ENCODE measurements at regions not wholly inside any gene's neighbourhood (a gene's known extent, or its start where the extent isn't known, plus 50 kb on each side); places are given as distances from the start of the nearest gene placed in this dataset.
"Not testable (repeated sequence)": the region's sequence is repeated elsewhere in the genome, so short reads cannot be mapped to it uniquely, and the experiment has no call there.

GRCh38 chr13:84591444-84591843, 709.2 kb upstream of the SLITRK1 start:
- TF ChIP-seq CTCF (IDR thresholded peaks at IDR 0.05; ENCODE audit: control extremely low read depth, extremely low read depth, low read depth, missing control alignments) = no peak
- DNase-seq (ENCODE audit: extremely low spot score) = no peak
- CTCF ChIA-PET = no interaction called here
- POLR2A ChIA-PET = no interaction called here

- ChIA-PET POLR2A (no interaction called here), CTCF (no interaction called here)
- no peak for DNase-seq (ENCODE audit: extremely low spot score)
- no peak for TF ChIP-seq CTCF (IDR thresholded peaks at IDR 0.05; ENCODE audit: control extremely low read depth, extremely low read depth, low read depth, missing control alignments)
These were observed 708.4 kb upstream of the SLITRK1 start for GRCh38 chr13:84590663-84591062.

GRCh38 chr13:84588023-84588422, 705.7 kb upstream of the SLITRK1 start:
- CTCF ChIA-PET = no interaction called here
- TF ChIP-seq CTCF (IDR thresholded peaks at IDR 0.05; ENCODE audit: control extremely low read depth, extremely low read depth, low read depth, missing control alignments) = no peak

GRCh38 chr13:84579901-84580300, 697.6 kb upstream of the SLITRK1 start:
- POLR2A ChIA-PET = not testable (repeated sequence)

More at GRCh38 chr13:84588023-84588422, 705.7 kb upstream of the SLITRK1 start:
- DNase-seq (ENCODE audit: extremely low spot score) = no peak
- POLR2A ChIA-PET = no interaction called here

GRCh38 chr13:84574851-84575250, 692.6 kb upstream of the SLITRK1 start:
- DNase-seq (ENCODE audit: extremely low spot score) = no peak
- ChIA-PET POLR2A (no interaction called here), CTCF (interaction anchor here (1.2 kb wide), 1 partner anchor 11 kb away, joined by 5 read pairs; no protein-coding TSS in a partner anchor)
- no peak for TF ChIP-seq CTCF (IDR thresholded peaks at IDR 0.05; ENCODE audit: control extremely low read depth, extremely low read depth, low read depth, missing control alignments)

More at GRCh38 chr13:84579901-84580300, 697.6 kb upstream of the SLITRK1 start:
- CTCF ChIA-PET = interaction anchor here (1.2 kb wide), 1 partner anchor 18 kb away, joined by 4 read pairs; no protein-coding TSS in a partner anchor
- not testable (repeated sequence) for DNase-seq (ENCODE audit: extremely low spot score)

- TF ChIP-seq CTCF (IDR thresholded peaks at IDR 0.05; ENCODE audit: control extremely low read depth, extremely low read depth, low read depth, missing control alignments) = no peak
- ChIA-PET CTCF (no interaction called here), POLR2A (no interaction called here)
- DNase-seq (ENCODE audit: extremely low spot score) = no peak
These were observed 689.0 kb upstream of the SLITRK1 start for GRCh38 chr13:84571264-84571663.

- CTCF ChIA-PET = no interaction called here
- no peak for TF ChIP-seq CTCF (IDR thresholded peaks at IDR 0.05; ENCODE audit: control extremely low read depth, extremely low read depth, low read depth, missing control alignments)
- POLR2A ChIA-PET = no interaction called here
- no peak for DNase-seq (ENCODE audit: extremely low spot score)
These were observed 688.6 kb upstream of the SLITRK1 start for GRCh38 chr13:84570831-84571230.

All from GM10248 (cell line).